NCI-H1436 (cell line): ENCODE measurements at regions not wholly inside any gene's neighbourhood (a gene's known extent, or its start where the extent isn't known, plus 50 kb on each side); places are given as distances from the start of the nearest gene placed in this dataset.
"Not testable (repeated sequence)": the region's sequence is repeated elsewhere in the genome, so short reads cannot be mapped to it uniquely, and the experiment has no call there.

Experiments
- DNase-seq: peaks from one replicate; lab custom pipeline; 2025; lab: John Stamatoyannopoulos, UW

GRCh38 chr2:18311420-18312195 is 248.8 kb downstream of the RDH14 start:
- no peak for DNase-seq

GRCh38 chr2:18309627-18310026 is 250.8 kb downstream of the RDH14 start:
- no peak for DNase-seq

- DNase-seq, result no peak
Observed at GRCh38 chr2:18309188-18309587, 251.3 kb downstream of the RDH14 start.

- DNase-seq, result no peak
Observed at GRCh38 chr2:18304849-18305248, 255.6 kb downstream of the RDH14 start.

- no peak for DNase-seq
Observed at GRCh38 chr2:18301421-18302139, 258.9 kb downstream of the RDH14 start.

GRCh38 chr2:18299423-18300212 is 260.8 kb downstream of the RDH14 start:
- DNase-seq, result no peak

GRCh38 chr2:18297534-18298058 is 262.9 kb downstream of the RDH14 start:
- DNase-seq, result no peak

GRCh38 chr2:18290386-18290785 is 270.1 kb downstream of the RDH14 start:
- no peak for DNase-seq

GRCh38 chr2:18286897-18287296 is 273.6 kb downstream of the RDH14 start:
- no peak for DNase-seq

GRCh38 chr2:18284331-18284730 is 276.1 kb downstream of the RDH14 start:
- no peak for DNase-seq

GRCh38 chr2:18282026-18282425 is 278.4 kb downstream of the RDH14 start:
- DNase-seq, result no peak

GRCh38 chr2:18276583-18277075 is 283.8 kb downstream of the RDH14 start:
- DNase-seq, result no peak

- DNase-seq, result no peak
Observed at GRCh38 chr2:18273205-18273604, 287.2 kb downstream of the RDH14 start.

GRCh38 chr2:18272148-18272494 is 288.3 kb downstream of the RDH14 start:
- no peak for DNase-seq

GRCh38 chr2:18271370-18272147 is 288.9 kb downstream of the RDH14 start:
- no peak for DNase-seq

- no peak for DNase-seq
Observed at GRCh38 chr2:18268400-18268799, 292.1 kb downstream of the RDH14 start.

GRCh38 chr2:18267501-18267900 is 293.0 kb downstream of the RDH14 start:
- no peak for DNase-seq

GRCh38 chr2:18266699-18267098 is 293.8 kb downstream of the RDH14 start:
- not testable (repeated sequence) for DNase-seq

- DNase-seq, result no peak
Observed at GRCh38 chr2:18265614-18266586, 294.6 kb downstream of the RDH14 start.

- no peak for DNase-seq
Observed at GRCh38 chr2:18262601-18263000, 297.9 kb downstream of the RDH14 start.
